Adrenal gland (tissue), 5 donors: ENCODE measurements at regions not wholly inside any gene's neighbourhood (a gene's known extent, or its start where the extent isn't known, plus 50 kb on each side); places are given as distances from the start of the nearest gene placed in this dataset.

Source experiments
- CTCF ChIP-seq, 6 experiments: fragments of 450-650 bp in 4 of 6; fragments of 200-600 bp in 2 of 6; sonication (generic) in 1 of 6; IDR thresholded peaks; 1 replicate in 5 of 6; 2 replicates in 1 of 6; pipeline versions ENCODE4 v1.5.1 to v1.8.0; 2016 to 2021; ENCODE audit warnings: antibody characterized with exemption in 6 of 6, mild to moderate bottlenecking in 2 of 6, moderate library complexity in 1 of 6
- POLR2A ChIP-seq, 2 donors: fragments of 450-650 bp; IDR thresholded peaks; one replicate each; pipeline ENCODE4 v1.6.1; 2017; ENCODE audit warnings: antibody characterized with exemption in 2 of 2, mild to moderate bottlenecking in 2 of 2, moderate library complexity in 1 of 2
- donor health status: DM: no; HTN: no; CAD: no.

- no peak for TF ChIP-seq POLR2A (IDR thresholded peaks at IDR 0.05)
- no peak for TF ChIP-seq CTCF (IDR thresholded peaks at IDR 0.05)
These were observed 121.3 kb upstream of the GOT2 start for GRCh38 chr16:58855291-58855863.
